Vagina (tissue), 2 donors: ENCODE measurements at regions not wholly inside any gene's neighbourhood (a gene's known extent, or its start where the extent isn't known, plus 50 kb on each side); places are given as distances from the start of the nearest gene placed in this dataset.

Source experiments
- DNase-seq, 2 donors: peaks; one replicate each; pipeline ENCODE4 v3.0.0-alpha.2; 2017; ENCODE audit errors: extremely low spot score in 2 of 2
- H3K27ac ChIP-seq: fragments of 200-600 bp; sonication (generic); one replicate; pipeline ENCODE4 v1.5.1; 2019
- H3K27me3 ChIP-seq: fragments of 200-600 bp; sonication (generic); one replicate; pipeline ENCODE4 v1.5.1; 2019
- H3K36me3 ChIP-seq, 2 donors: fragments of 200-600 bp; sonication (generic); one replicate each; pipeline ENCODE4 v1.5.1; 2017 to 2019
- H3K4me1 ChIP-seq: fragments of 200-600 bp; sonication (generic); one replicate; pipeline ENCODE4 v1.5.1; 2019
- H3K4me3 ChIP-seq, 2 donors: fragments of 200-600 bp; sonication (generic); 1 replicate in 1 of 2; 2 replicates in 1 of 2; pipeline ENCODE4 v1.5.1; 2016 to 2019
- H3K9me3 ChIP-seq: fragments of 200-600 bp; sonication (generic); one replicate; pipeline ENCODE4 v1.5.1; 2019
- CTCF ChIP-seq, 3 experiments: fragments of 450-650 bp in 2 of 3; fragments of 200-600 bp in 1 of 3; sonication (generic) in 1 of 3; IDR thresholded peaks; one replicate each; pipeline ENCODE4 v1.5.1; 2017 to 2019; ENCODE audit warnings: antibody characterized with exemption in 3 of 3, mild to moderate bottlenecking in 2 of 3, moderate library complexity in 2 of 3
- POLR2A ChIP-seq, 2 donors: fragments of 450-650 bp; IDR thresholded peaks; one replicate each; pipeline ENCODE4 v1.6.1; 2017; ENCODE audit warnings: antibody characterized with exemption in 2 of 2, mild to moderate bottlenecking in 2 of 2, moderate library complexity in 2 of 2
- POLR2AphosphoS5 ChIP-seq, 2 donors: sonication (generic); formaldehyde crosslinking; IDR thresholded peaks; one replicate each; pipeline ENCODE4 v1.9.0; 2017; ENCODE audit warnings: antibody characterized with exemption in 2 of 2, mild to moderate bottlenecking in 2 of 2, low read depth in 1 of 2; ENCODE audit not compliant: insufficient read depth in 1 of 2
- intact Hi-C: fragments of 100-400 bp; cut with DNase I; formaldehyde crosslinking; loops from one replicate; pipeline ENCODE4 v1.15.1; 2023

DNA sequence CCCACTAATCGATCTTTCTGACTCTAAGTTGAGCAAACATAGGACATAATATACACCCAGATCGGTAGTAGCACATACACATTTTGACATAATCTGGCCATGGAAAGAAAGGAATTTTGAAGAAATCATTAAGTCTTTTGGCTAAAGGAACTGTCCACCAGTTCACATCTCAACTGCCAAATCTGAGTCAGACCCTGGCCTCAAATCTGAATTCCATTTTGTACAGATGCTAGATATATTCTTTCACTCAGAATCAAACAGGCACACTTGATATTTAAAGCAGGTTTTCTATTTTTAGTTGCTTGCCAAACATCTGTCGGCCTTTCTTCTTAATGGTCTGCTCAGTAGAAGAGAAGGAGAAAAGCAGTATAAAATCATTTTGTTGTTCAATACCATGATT lies 281.8 kb downstream of the BARHL2 start:
- H3K9me3 ChIP-seq: no peaks in the 10 kb centered on the region
- no peak overlapping the region for H3K27ac ChIP-seq
- no peak overlapping the region for H3K4me3 ChIP-seq
- no peak for DNase-seq
- intact Hi-C loops: no loop called here
- H3K4me1 ChIP-seq: no peaks in the 10 kb centered on the region
- no peaks in the 10 kb centered on the region for H3K27me3 ChIP-seq
- TF ChIP-seq CTCF (IDR thresholded peaks at IDR 0.05) (no peak), POLR2AphosphoS5 (IDR thresholded peaks at IDR 0.05; ENCODE audit: insufficient read depth in 1 of 2, low read depth in 1 of 2) (no peak), POLR2A (IDR thresholded peaks at IDR 0.05) (no peak)
- H3K36me3 ChIP-seq: no peaks in the 10 kb centered on the region

DNA sequence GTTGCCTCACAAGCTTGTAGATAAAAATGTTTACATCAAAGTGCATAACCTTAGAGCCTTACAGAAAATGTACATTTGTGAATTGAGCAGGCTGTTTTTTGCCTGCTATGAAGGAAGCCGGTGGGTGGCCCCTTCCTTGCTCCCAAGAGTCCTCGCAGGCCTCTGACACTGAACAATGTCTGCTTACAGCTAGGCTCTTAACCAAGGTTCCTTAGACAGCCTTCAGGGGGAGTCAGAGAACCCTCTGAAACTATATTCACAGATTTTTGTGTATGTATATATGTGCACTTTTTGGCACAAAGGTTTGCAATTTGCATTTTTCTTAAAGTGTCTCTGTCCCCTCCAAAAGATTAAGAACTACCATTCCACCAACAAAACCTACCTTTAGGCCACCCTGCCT lies 282.6 kb downstream of the BARHL2 start:
- no peaks in the 10 kb centered on the region for H3K27me3 ChIP-seq
- TF ChIP-seq POLR2A (IDR thresholded peaks at IDR 0.05): no peak
- TF ChIP-seq CTCF (IDR thresholded peaks at IDR 0.05): no peak
- no peak for TF ChIP-seq POLR2AphosphoS5 (IDR thresholded peaks at IDR 0.05; ENCODE audit: insufficient read depth in 1 of 2, low read depth in 1 of 2)
- H3K4me3 ChIP-seq: no peak overlapping the region
- H3K36me3 ChIP-seq: no peaks in the 10 kb centered on the region
- H3K27ac ChIP-seq: no peak overlapping the region
- H3K4me1 ChIP-seq: no peaks in the 10 kb centered on the region
- no peaks in the 10 kb centered on the region for H3K9me3 ChIP-seq
- DNase-seq: no peak
- intact Hi-C loops: no loop called here

- TF ChIP-seq POLR2AphosphoS5 (IDR thresholded peaks at IDR 0.05; ENCODE audit: insufficient read depth in 1 of 2, low read depth in 1 of 2): no peak
- no peak for TF ChIP-seq CTCF (IDR thresholded peaks at IDR 0.05)
- no peak for TF ChIP-seq POLR2A (IDR thresholded peaks at IDR 0.05)
- Histone ChIP-seq H3K4me1 (no peaks in the 10 kb centered on the region), H3K27ac (no peak overlapping the region), H3K9me3 (no peaks in the 10 kb centered on the region), H3K27me3 (no peaks in the 10 kb centered on the region), H3K4me3 (no peak overlapping the region), H3K36me3 (no peaks in the 10 kb centered on the region)
- intact Hi-C loops: no loop called here
- no peak for DNase-seq
Observed at GRCh38 chr1:90417126-90417525, 300.0 kb downstream of the BARHL2 start.

DNA sequence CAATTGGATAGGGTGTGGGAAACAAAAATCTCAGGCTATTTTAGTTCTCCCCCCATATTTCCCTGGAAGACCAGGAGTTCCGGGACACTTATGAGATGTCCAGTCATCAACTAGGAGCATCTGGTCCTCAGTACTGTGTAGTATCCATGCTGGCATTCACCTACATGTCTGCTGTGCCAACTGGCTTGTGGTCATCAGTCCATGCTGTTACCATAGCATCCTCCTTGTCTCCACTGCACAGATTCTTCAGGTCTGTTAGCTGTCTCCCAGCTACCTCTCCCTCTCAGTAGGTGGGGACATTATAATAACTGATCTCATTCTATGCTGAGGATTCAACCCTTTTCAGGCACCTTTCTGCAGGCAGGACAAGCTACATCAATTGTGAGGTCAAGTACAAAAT lies 302.9 kb downstream of the BARHL2 start:
- Histone ChIP-seq H3K9me3 (no peaks in the 10 kb centered on the region), H3K27me3 (no peaks in the 10 kb centered on the region), H3K4me1 (no peaks in the 10 kb centered on the region), H3K4me3 (no peak overlapping the region), H3K36me3 (no peaks in the 10 kb centered on the region), H3K27ac (no peak overlapping the region)
- DNase-seq: no peak
- TF ChIP-seq POLR2A (IDR thresholded peaks at IDR 0.05): no peak
- intact Hi-C loops: no loop called here

- Histone ChIP-seq H3K4me3 (no peak overlapping the region), H3K4me1 (no peaks in the 10 kb centered on the region), H3K27ac (no peak overlapping the region), H3K9me3 (no peaks in the 10 kb centered on the region), H3K36me3 (no peaks in the 10 kb centered on the region), H3K27me3 (no peaks in the 10 kb centered on the region)
- no peak for DNase-seq
- no peak for TF ChIP-seq POLR2A (IDR thresholded peaks at IDR 0.05)
- TF ChIP-seq POLR2AphosphoS5 (IDR thresholded peaks at IDR 0.05; ENCODE audit: insufficient read depth in 1 of 2, low read depth in 1 of 2): no peak
- TF ChIP-seq CTCF (IDR thresholded peaks at IDR 0.05): no peak
- intact Hi-C loops: no loop called here
Observed at GRCh38 chr1:90413519-90413918, 303.6 kb downstream of the BARHL2 start.

DNA sequence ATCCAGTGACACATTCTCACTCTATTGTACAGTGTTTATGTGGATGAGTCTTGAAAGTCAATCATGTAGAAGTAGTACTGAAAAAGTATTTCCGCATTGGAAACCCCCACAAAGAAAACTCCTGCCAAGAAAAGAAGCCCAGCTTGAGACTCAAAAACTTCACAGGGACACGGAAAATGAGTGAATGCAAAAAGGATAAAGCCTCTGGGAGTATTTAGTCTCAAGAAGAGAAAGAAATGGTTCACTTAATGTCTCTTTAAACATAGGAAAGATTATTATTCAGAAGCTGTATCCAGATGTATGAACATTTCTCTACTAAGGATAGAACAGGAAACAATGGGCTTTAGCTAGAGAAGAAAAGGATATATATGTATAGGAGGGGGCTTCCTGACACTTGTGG lies 304.5 kb downstream of the BARHL2 start:
- no peaks in the 10 kb centered on the region for H3K4me1 ChIP-seq
- DNase-seq: no peak
- no peaks in the 10 kb centered on the region for H3K36me3 ChIP-seq
- TF ChIP-seq CTCF (IDR thresholded peaks at IDR 0.05): no peak
- TF ChIP-seq POLR2AphosphoS5 (IDR thresholded peaks at IDR 0.05; ENCODE audit: insufficient read depth in 1 of 2, low read depth in 1 of 2): no peak
- no peak for TF ChIP-seq POLR2A (IDR thresholded peaks at IDR 0.05)
- no peak overlapping the region for H3K4me3 ChIP-seq
- intact Hi-C loops: no loop called here
- H3K27me3 ChIP-seq: no peaks in the 10 kb centered on the region
- H3K27ac ChIP-seq: no peak overlapping the region
- no peaks in the 10 kb centered on the region for H3K9me3 ChIP-seq
